Neural progenitor cell (in vitro differentiated cells): ENCODE measurements at regions not wholly inside any gene's neighbourhood (a gene's known extent, or its start where the extent isn't known, plus 50 kb on each side); places are given as distances from the start of the nearest gene placed in this dataset.

Source experiments
- DNase-seq: peaks from one replicate; pipeline ENCODE4 v3.0.0-alpha.2; 2016; ENCODE audit warnings: low spot score
- H2AFZ ChIP-seq: fragments of 200-600 bp; sonication (generic); replicated peaks from 2 replicates; pipeline ENCODE4 v1.6.1; 2016; ENCODE audit warnings: antibody characterized with exemption
- H3F3A ChIP-seq: fragments of 200-600 bp; sonication (generic); 2 replicates; pipeline ENCODE4 v1.6.1; 2016; ENCODE audit warnings: antibody characterized with exemption, low read depth
- H3K27ac ChIP-seq: fragments of 200-600 bp; sonication (generic); 2 replicates; pipeline ENCODE4 v1.5.1; 2016; ENCODE audit warnings: mild to moderate bottlenecking
- H3K27me3 ChIP-seq: fragments of 200-600 bp; sonication (generic); 2 replicates; pipeline ENCODE4 v1.6.1; 2016; ENCODE audit warnings: mild to moderate bottlenecking, moderate library complexity
- H3K36me3 ChIP-seq: fragments of 200-600 bp; sonication (generic); 2 replicates; pipeline ENCODE4 v1.5.1; 2016
- H3K4me1 ChIP-seq: fragments of 200-600 bp; sonication (generic); 2 replicates; pipeline ENCODE4 v1.6.1; 2016; ENCODE audit warnings: mixed run types
- H3K4me2 ChIP-seq: fragments of 200-600 bp; sonication (generic); 2 replicates; pipeline ENCODE4 v1.6.1; 2016
- H3K4me3 ChIP-seq: fragments of 200-600 bp; sonication (generic); 2 replicates; pipeline ENCODE4 v1.5.1; 2016
- H3K79me2 ChIP-seq: fragments of 200-600 bp; sonication (generic); 2 replicates; pipeline ENCODE4 v1.6.1; 2016; ENCODE audit warnings: low read depth
- H3K9ac ChIP-seq: fragments of 200-600 bp; sonication (generic); 2 replicates; pipeline ENCODE4 v1.6.1; 2016
- H3K9me3 ChIP-seq: fragments of 200-600 bp; sonication (generic); 2 replicates; pipeline ENCODE4 v1.5.1; 2016; ENCODE audit warnings: low read depth
- H4K20me1 ChIP-seq: fragments of 200-600 bp; sonication (generic); 2 replicates; pipeline ENCODE4 v1.6.1; 2016; ENCODE audit warnings: low read depth
- H3K27ac Mint-ChIP-seq: 3 replicates; pipeline ENCODE4 v1.8.0; 2021; ENCODE audit warnings: mixed read lengths
- H3K27me3 Mint-ChIP-seq: 2 replicates; pipeline ENCODE4 v1.8.0; 2022; ENCODE audit warnings: low read depth, mild to moderate bottlenecking, inconsistent platforms, moderate library complexity, mixed read lengths; ENCODE audit not compliant: insufficient read depth
- H3K36me3 Mint-ChIP-seq: 3 replicates; pipeline ENCODE4 v1.8.0; 2021; ENCODE audit warnings: mixed read lengths
- H3K4me1 Mint-ChIP-seq: 3 replicates; pipeline ENCODE4 v1.8.0; 2021; ENCODE audit warnings: mixed read lengths
- H3K4me3 Mint-ChIP-seq: 3 replicates; pipeline ENCODE4 v1.8.0; 2021; ENCODE audit warnings: mild to moderate bottlenecking, moderate library complexity, mixed read lengths
- H3K9me3 Mint-ChIP-seq: 3 replicates; pipeline ENCODE4 v1.8.0; 2020; ENCODE audit warnings: mixed read lengths
- CTCF ChIP-seq: fragments of 200-600 bp; sonication (generic); IDR thresholded peaks from 2 replicates; pipeline ENCODE4 v1.5.1; 2017; ENCODE audit warnings: antibody characterized with exemption, mild to moderate bottlenecking
- EZH2 ChIP-seq: fragments of 200-600 bp; sonication (generic); IDR thresholded peaks from 2 replicates; pipeline ENCODE4 v1.6.1; 2017; ENCODE audit warnings: antibody characterized with exemption, mild to moderate bottlenecking, moderate library complexity
- EZH2phosphoT487 ChIP-seq: fragments of 200-600 bp; sonication (generic); IDR thresholded peaks from 2 replicates; pipeline ENCODE4 v1.6.1; 2017; ENCODE audit warnings: antibody characterized with exemption

GRCh38 chr4:121256887-121257466 lies 92.9 kb upstream of the TNIP3 start:
- H3K4me2 ChIP-seq, result no peak overlapping the region
- DNase-seq, result no peak
- Mint-ChIP-seq H3K36me3 (no peaks in the 10 kb centered on the region), H3K9me3 (peaks cover 4% of the 10 kb centered on the region), H3K4me3 (no peak overlapping the region), H3K27ac (no peak overlapping the region), H3K27me3 (peaks cover 3% of the 10 kb centered on the region), H3K4me1 (no peaks in the 10 kb centered on the region)
- H3K4me1 ChIP-seq, result no peaks in the 10 kb centered on the region
- TF ChIP-seq EZH2phosphoT487, result no peak
- no peak for TF ChIP-seq EZH2
- TF ChIP-seq CTCF, result no peak
- no peaks in the 10 kb centered on the region for H3K79me2 ChIP-seq
- H3K36me3 ChIP-seq, result no peaks in the 10 kb centered on the region
- no peaks in the 10 kb centered on the region for H3K9me3 ChIP-seq
- no peak overlapping the region for H3K4me3 ChIP-seq
- no peaks in the 10 kb centered on the region for H3K27me3 ChIP-seq
- no peak overlapping the region for H2AFZ ChIP-seq
- H3K27ac ChIP-seq, result no peak overlapping the region
- H4K20me1 ChIP-seq, result no peaks in the 10 kb centered on the region
- no peak overlapping the region for H3K9ac ChIP-seq
- H3F3A ChIP-seq, result no peaks in the 10 kb centered on the region

- no peaks in the 10 kb centered on the region for H4K20me1 ChIP-seq
- H3K79me2 ChIP-seq, result no peaks in the 10 kb centered on the region
- H3K9ac ChIP-seq, result no peak overlapping the region
- Mint-ChIP-seq H3K27me3 (peaks cover 3% of the 10 kb centered on the region), H3K36me3 (no peaks in the 10 kb centered on the region), H3K9me3 (peaks cover 4% of the 10 kb centered on the region), H3K27ac (no peak overlapping the region), H3K4me1 (no peaks in the 10 kb centered on the region), H3K4me3 (no peak overlapping the region)
- DNase-seq, result no peak
- no peak overlapping the region for H3K27ac ChIP-seq
- TF ChIP-seq EZH2phosphoT487 (no peak), EZH2 (no peak), CTCF (no peak)
- no peaks in the 10 kb centered on the region for H3K36me3 ChIP-seq
- no peaks in the 10 kb centered on the region for H3K4me1 ChIP-seq
- no peak overlapping the region for H2AFZ ChIP-seq
- H3K9me3 ChIP-seq, result no peaks in the 10 kb centered on the region
- H3K4me2 ChIP-seq, result no peak overlapping the region
- H3K27me3 ChIP-seq, result no peaks in the 10 kb centered on the region
- no peaks in the 10 kb centered on the region for H3F3A ChIP-seq
- H3K4me3 ChIP-seq, result no peak overlapping the region
Measured at GRCh38 chr4:121255986-121256750, 92.0 kb upstream of the TNIP3 start.

GRCh38 chr4:121253961-121254360 lies 89.8 kb upstream of the TNIP3 start:
- H3K4me1 Mint-ChIP-seq, result no peaks in the 10 kb centered on the region
- peaks cover 4% of the 10 kb centered on the region for H3K9me3 Mint-ChIP-seq
- Histone ChIP-seq H3K79me2 (no peaks in the 10 kb centered on the region), H3K9ac (no peak overlapping the region), H4K20me1 (no peaks in the 10 kb centered on the region), H3F3A (no peaks in the 10 kb centered on the region), H3K4me3 (no peak overlapping the region), H3K36me3 (no peaks in the 10 kb centered on the region), H3K9me3 (no peaks in the 10 kb centered on the region), H3K4me2 (no peak overlapping the region), H3K27ac (no peak overlapping the region), H3K27me3 (no peaks in the 10 kb centered on the region), H3K4me1 (no peaks in the 10 kb centered on the region), H2AFZ (no peak overlapping the region)
- H3K36me3 Mint-ChIP-seq, result no peaks in the 10 kb centered on the region
- H3K27ac Mint-ChIP-seq, result no peak overlapping the region
- H3K4me3 Mint-ChIP-seq, result no peak overlapping the region
- peaks cover 3% of the 10 kb centered on the region for H3K27me3 Mint-ChIP-seq
- no peak for TF ChIP-seq CTCF
- no peak for TF ChIP-seq EZH2phosphoT487
- no peak for TF ChIP-seq EZH2
- no peak for DNase-seq
